Tibial nerve (tissue), 4 donors: ENCODE measurements at regions not wholly inside any gene's neighbourhood (a gene's known extent, or its start where the extent isn't known, plus 50 kb on each side); places are given as distances from the start of the nearest gene placed in this dataset.

Experiments used
- DNase-seq, 2 donors: peaks; one replicate each; pipeline ENCODE4 v3.0.0-alpha.2; 2019; ENCODE audit warnings: low spot score in 2 of 2
- H3K27ac ChIP-seq, 4 donors: fragments of 200-600 bp; sonication (generic) in 3 of 4; one replicate each; pipeline ENCODE4 v1.5.1; 2017 to 2019; ENCODE audit warnings: mild to moderate bottlenecking in 1 of 4
- H3K27me3 ChIP-seq, 2 donors: fragments of 200-600 bp; sonication (generic) in 1 of 2; one replicate each; pipeline versions ENCODE4 v1.5.1 to v1.6.0; 2017 to 2019
- H3K36me3 ChIP-seq, 3 donors: fragments of 200-600 bp; sonication (generic); one replicate each; pipeline ENCODE4 v1.5.1; 2018 to 2019
- H3K4me1 ChIP-seq, 4 donors: fragments of 200-600 bp; sonication (generic) in 3 of 4; one replicate each; pipeline ENCODE4 v1.5.1; 2017 to 2019
- H3K4me3 ChIP-seq, 4 donors: fragments of 200-600 bp; sonication (generic) in 3 of 4; one replicate each; pipeline ENCODE4 v1.5.1; 2017 to 2019; ENCODE audit warnings: mild to moderate bottlenecking in 1 of 4, moderate library complexity in 1 of 4
- H3K9me3 ChIP-seq, 4 donors: fragments of 200-600 bp; sonication (generic) in 3 of 4; one replicate each; pipeline ENCODE4 v1.5.1; 2017 to 2019
- EP300 ChIP-seq, 2 donors: sonication (generic); formaldehyde crosslinking; IDR thresholded peaks; one replicate each; pipeline ENCODE4 v1.6.1; 2017; ENCODE audit warnings: antibody characterized with exemption in 2 of 2, mild to moderate bottlenecking in 1 of 2
- POLR2A ChIP-seq, 2 donors: fragments of 450-650 bp; IDR thresholded peaks; one replicate each; pipeline ENCODE4 v1.6.1; 2017; ENCODE audit warnings: antibody characterized with exemption in 2 of 2, mild to moderate bottlenecking in 2 of 2, moderate library complexity in 2 of 2
- WGBS, 2 donors: methylation state at CpG; one replicate each; pipeline ENCODE4 v1.1.5; 2018; 5-methylcytosine and 5-hydroxymethylcytosine counted together
- TF ChIP-seq, protein P1 (sequence below), 5 experiments: fragments of 200-600 bp in 3 of 5; fragments of 450-650 bp in 2 of 5; sonication (generic) in 3 of 5; IDR thresholded peaks; one replicate each; pipeline ENCODE4 v1.5.1; 2016 to 2019; ENCODE audit warnings: antibody characterized with exemption in 5 of 5, mild to moderate bottlenecking in 3 of 5, moderate library complexity in 2 of 5

DNA sequence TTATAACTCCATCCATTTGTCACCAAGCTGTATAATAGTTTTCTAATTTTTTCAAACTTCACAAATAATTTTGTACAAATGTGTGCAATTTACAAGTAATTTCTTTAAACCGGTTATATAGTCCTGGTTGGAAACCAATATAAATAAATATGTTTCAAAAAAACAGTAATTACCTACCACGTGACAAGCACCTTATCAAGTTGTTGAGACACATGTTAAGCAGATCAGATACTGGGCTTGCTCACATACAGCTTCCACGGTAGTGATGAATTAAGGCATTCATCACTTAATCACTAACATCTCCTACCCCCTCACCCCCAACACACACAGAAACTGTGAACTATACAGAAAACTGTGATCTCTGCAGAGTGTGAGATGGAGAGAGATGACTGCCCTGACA, 630.0 kb upstream of the MBL2 start:
- Histone ChIP-seq H3K36me3 (no peaks in the 10 kb centered on the region), H3K4me3 (no peak overlapping the region), H3K4me1 (no peaks in the 10 kb centered on the region), H3K9me3 (peaks cover 0 to 4% (median 0%) of the 10 kb centered on the region in 4 donors), H3K27me3 (no peaks in the 10 kb centered on the region), H3K27ac (no peak overlapping the region)
- WGBS, 2 donors, result 73 to 76% methylated on average over 3 of the region's 3 CpGs
- no peak for DNase-seq
- no peak for TF ChIP-seq POLR2A (IDR thresholded peaks at IDR 0.05)
- TF ChIP-seq EP300 (IDR thresholded peaks at IDR 0.05), result no peak
- TF ChIP-seq, protein P1, sequence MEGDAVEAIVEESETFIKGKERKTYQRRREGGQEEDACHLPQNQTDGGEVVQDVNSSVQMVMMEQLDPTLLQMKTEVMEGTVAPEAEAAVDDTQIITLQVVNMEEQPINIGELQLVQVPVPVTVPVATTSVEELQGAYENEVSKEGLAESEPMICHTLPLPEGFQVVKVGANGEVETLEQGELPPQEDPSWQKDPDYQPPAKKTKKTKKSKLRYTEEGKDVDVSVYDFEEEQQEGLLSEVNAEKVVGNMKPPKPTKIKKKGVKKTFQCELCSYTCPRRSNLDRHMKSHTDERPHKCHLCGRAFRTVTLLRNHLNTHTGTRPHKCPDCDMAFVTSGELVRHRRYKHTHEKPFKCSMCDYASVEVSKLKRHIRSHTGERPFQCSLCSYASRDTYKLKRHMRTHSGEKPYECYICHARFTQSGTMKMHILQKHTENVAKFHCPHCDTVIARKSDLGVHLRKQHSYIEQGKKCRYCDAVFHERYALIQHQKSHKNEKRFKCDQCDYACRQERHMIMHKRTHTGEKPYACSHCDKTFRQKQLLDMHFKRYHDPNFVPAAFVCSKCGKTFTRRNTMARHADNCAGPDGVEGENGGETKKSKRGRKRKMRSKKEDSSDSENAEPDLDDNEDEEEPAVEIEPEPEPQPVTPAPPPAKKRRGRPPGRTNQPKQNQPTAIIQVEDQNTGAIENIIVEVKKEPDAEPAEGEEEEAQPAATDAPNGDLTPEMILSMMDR (IDR thresholded peaks at IDR 0.05), result no peak

DNA sequence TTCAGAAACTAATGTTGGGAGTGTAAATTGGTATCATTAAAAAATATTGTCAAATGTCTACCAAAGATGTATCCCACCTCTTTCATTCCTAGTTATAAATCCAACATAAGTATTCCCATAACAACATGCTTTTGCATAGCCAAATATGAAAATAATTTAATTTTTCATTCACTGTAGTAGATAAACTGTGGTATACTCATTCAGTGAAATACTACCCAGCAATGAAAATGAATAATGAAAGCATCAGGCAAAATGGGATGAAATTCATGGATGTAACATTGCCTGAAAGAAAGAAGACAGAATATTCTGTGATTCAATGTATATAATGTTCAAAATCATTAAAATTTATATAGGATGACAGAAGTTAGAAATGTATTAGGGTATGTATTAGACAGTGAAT, 629.0 kb upstream of the MBL2 start:
- Histone ChIP-seq H3K27me3 (no peaks in the 10 kb centered on the region), H3K36me3 (no peaks in the 10 kb centered on the region), H3K4me3 (no peak overlapping the region), H3K9me3 (peaks cover 0 to 4% (median 0%) of the 10 kb centered on the region in 4 donors), H3K4me1 (no peaks in the 10 kb centered on the region), H3K27ac (no peak overlapping the region)
- DNase-seq, result no peak
- TF ChIP-seq, protein P1 (IDR thresholded peaks at IDR 0.05), result no peak
- no peak for TF ChIP-seq EP300 (IDR thresholded peaks at IDR 0.05)
- TF ChIP-seq POLR2A (IDR thresholded peaks at IDR 0.05), result no peak

DNA sequence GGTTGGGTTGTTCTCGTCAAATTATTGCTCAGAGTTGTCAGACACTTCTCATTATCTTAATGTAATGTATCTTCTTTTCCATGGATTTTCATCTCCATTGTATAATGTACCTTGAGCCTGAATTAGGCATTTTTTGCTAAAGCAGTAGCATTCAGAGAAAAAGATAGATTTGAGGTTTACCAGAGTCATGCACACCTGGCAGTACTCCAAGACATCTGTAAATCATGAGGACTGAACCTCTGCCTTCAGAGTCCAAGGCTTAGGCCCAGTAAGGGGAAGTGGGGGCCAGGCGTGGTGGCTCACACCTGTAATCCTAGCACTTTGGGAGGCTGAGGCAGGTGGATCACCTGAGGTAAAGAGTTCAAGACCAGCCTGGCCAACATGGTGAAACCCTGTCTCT, 624.3 kb upstream of the MBL2 start:
- Histone ChIP-seq H3K36me3 (no peaks in the 10 kb centered on the region), H3K4me1 (no peaks in the 10 kb centered on the region), H3K4me3 (no peak overlapping the region), H3K27me3 (no peaks in the 10 kb centered on the region), H3K27ac (no peak overlapping the region), H3K9me3 (peaks cover 0 to 20% (median 0%) of the 10 kb centered on the region in 4 donors)
- WGBS, 2 donors, result 81 to 85% methylated on average over 2 of the region's 2 CpGs
- no peak for DNase-seq
- TF ChIP-seq EP300 (IDR thresholded peaks at IDR 0.05) (no peak), POLR2A (IDR thresholded peaks at IDR 0.05) (no peak)
- TF ChIP-seq, protein P1 (IDR thresholded peaks at IDR 0.05), result no peak

DNA sequence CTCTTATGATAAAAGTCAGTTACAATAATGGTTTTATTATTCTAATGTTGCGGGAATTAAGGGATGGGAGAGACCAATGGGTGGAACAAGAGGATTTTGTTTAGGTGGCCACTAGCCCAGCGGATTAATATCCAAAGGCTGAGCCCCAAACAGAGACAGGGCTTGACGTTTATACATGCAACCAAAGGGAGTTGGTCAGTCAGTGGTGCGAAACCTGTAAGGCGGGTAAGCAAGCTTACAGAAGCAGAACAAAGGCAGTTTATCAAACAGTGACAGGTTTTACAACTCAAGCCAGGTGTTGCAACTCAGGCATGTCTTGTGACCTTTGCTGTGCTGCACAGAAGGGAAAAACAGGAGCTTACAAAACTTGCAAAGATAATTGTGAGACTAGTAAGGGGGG, 622.9 kb upstream of the MBL2 start:
- no peak for DNase-seq
- Histone ChIP-seq H3K27ac (no peak overlapping the region), H3K27me3 (no peaks in the 10 kb centered on the region), H3K4me1 (no peaks in the 10 kb centered on the region), H3K4me3 (no peak overlapping the region), H3K36me3 (no peaks in the 10 kb centered on the region), H3K9me3 (peaks cover 0 to 16% (median 0%) of the 10 kb centered on the region in 4 donors)
- 92 to 95% methylated on average over 5 of the region's 5 CpGs for WGBS, 2 donors
- TF ChIP-seq POLR2A (IDR thresholded peaks at IDR 0.05) (no peak), EP300 (IDR thresholded peaks at IDR 0.05) (no peak)
- TF ChIP-seq, protein P1 (IDR thresholded peaks at IDR 0.05), result no peak

DNA sequence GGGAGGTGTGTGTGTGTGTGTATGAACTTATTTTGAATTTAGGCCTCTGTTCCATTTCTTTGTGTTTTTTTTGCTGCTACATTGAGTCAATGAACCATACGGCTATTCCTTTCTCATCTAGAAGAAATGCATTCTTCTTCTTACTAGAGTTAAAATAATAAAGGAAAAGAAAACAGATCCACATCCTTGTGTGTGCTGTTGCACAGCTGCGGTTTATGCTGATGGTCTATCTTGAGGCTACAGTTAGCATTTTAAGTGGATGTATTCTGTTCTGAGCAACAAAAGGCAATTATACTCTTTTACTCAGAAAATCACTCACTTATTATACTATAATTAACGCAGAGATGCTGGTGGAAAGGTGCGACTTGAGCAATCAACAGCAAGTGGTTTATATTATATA, 615.0 kb upstream of the MBL2 start:
- H3K27ac ChIP-seq, result no peak overlapping the region
- no peaks in the 10 kb centered on the region for H3K27me3 ChIP-seq
- no peak for DNase-seq
- no peak overlapping the region for H3K4me3 ChIP-seq
- H3K36me3 ChIP-seq, result no peaks in the 10 kb centered on the region
- H3K9me3 ChIP-seq, result no peaks in the 10 kb centered on the region
- TF ChIP-seq EP300 (IDR thresholded peaks at IDR 0.05) (no peak), POLR2A (IDR thresholded peaks at IDR 0.05) (no peak)
- TF ChIP-seq, protein P1 (IDR thresholded peaks at IDR 0.05), result no peak
- 40 to 46% methylated on average over 4 of the region's 4 CpGs for WGBS, 2 donors
- H3K4me1 ChIP-seq, result no peaks in the 10 kb centered on the region
